H54 (cell line): ENCODE measurements at regions not wholly inside any gene's neighbourhood (a gene's known extent, or its start where the extent isn't known, plus 50 kb on each side); places are given as distances from the start of the nearest gene placed in this dataset.

Source experiments
- DNase-seq: peaks from one replicate; pipeline ENCODE4 v3.0.0; 2011; ENCODE audit warnings: low spot score, mixed read lengths; ENCODE audit not compliant: insufficient read length
- FAIRE-seq: peaks from 3 replicates; lab custom pipeline; 2011; peaks lifted over from hg19 to GRCh38; lab: Jason Lieb, UNC
- POLR2A ChIP-seq: IDR thresholded peaks from 2 replicates; pipeline ENCODE4 v1.6.1; 2011; ENCODE audit warnings: low read depth, mild to moderate bottlenecking, low read length

- no peak for DNase-seq
- no peak for FAIRE-seq
- no peak for TF ChIP-seq POLR2A
These were observed 100.2 kb upstream of the GPR26 start for GRCh38 chr10:123565691-123566660.

- no peak for TF ChIP-seq POLR2A
- FAIRE-seq (no peak), DNase-seq (no peak)
These were observed 98.0 kb upstream of the GPR26 start for GRCh38 chr10:123567984-123568739.

DNA sequence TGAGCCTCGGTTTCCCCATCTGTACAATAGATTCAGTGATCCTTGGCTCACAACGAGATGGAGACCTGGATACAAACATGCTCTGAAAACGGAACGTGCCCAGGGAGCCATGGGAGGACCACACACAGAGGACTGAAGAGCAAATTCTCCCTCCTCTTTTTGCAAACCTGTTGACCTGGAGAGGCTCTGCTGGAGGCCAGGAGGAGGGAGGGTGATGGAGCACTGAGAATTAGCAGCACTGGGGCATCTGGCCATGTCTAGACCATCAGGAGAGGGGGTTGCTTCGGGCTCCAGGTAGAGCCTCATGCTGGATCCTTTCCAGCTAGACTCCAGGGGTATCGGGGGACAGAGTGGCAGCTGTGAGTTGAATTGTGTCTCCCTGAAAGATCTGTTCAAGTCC is 97.4 kb upstream of the GPR26 start:
- FAIRE-seq = no peak
- DNase-seq = no peak
- no peak for TF ChIP-seq POLR2A

GRCh38 chr10:123569436-123570035 is 96.6 kb upstream of the GPR26 start:
- DNase-seq (no peak), FAIRE-seq (no peak)
- TF ChIP-seq POLR2A = no peak

GRCh38 chr10:123570051-123570897 is 95.9 kb upstream of the GPR26 start:
- DNase-seq (no peak), FAIRE-seq (no peak)
- no peak for TF ChIP-seq POLR2A

DNA sequence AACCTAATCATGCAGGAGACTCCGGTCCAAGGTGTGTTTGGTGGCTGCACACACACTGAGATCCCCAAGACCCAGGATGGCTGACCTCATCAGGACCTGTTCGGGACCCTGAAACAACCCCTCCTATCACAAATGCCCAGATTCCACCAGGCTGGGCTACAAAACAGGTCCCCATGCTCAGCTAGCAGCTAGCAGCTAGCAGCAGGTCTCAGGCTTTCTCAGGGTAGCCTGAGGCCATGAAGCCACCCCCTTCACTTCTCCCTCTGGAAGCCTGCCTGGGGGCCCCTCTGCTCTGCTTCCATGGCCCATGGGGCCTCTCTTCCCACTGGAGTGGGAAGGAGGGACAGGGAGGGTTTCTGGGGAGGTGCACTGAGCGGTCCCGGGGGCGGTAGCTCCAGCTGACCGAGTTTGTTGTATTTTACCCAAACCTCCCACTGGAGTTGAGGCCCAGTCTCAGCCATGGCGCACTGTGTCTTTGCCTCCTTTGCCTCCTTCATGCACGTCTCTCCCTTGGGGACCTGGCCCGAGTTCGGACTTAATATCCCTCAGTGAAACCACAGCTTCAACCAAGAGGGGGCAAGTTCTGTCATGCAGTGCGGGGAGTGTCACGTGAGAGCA is 95.1 kb upstream of the GPR26 start:
- FAIRE-seq (no peak), DNase-seq (no peak)
- no peak for TF ChIP-seq POLR2A

- TF ChIP-seq POLR2A = no peak
- FAIRE-seq = no peak
- DNase-seq = no peak
These were observed 94.2 kb upstream of the GPR26 start for GRCh38 chr10:123571978-123572377.

- FAIRE-seq (peak; percentile 53), DNase-seq (peak; percentile 67)
- no peak for TF ChIP-seq POLR2A
These were observed 92.7 kb upstream of the GPR26 start for GRCh38 chr10:123573236-123574108.

GRCh38 chr10:123574109-123574698 is 92.0 kb upstream of the GPR26 start:
- TF ChIP-seq POLR2A = no peak
- FAIRE-seq = no peak

DNA sequence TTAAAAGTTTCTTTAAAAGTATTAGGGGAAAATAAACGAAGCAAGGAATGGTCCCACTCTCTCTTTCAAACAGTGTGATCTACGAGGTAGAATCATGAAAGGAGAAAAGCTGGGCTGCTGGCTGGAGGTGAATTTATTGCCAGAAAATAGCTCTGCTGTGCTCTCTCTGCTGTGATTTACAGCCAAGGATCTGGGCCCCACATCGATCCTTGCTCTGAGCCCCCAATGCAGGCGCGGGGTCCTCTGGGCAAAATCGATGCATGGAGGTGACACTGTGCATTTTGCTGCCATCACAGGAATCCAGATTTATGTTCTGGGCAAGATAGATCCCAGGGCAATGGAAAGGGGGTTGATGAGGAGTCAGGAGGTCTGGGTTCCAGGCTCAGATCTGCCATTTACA is 91.0 kb upstream of the GPR26 start:
- no peak for TF ChIP-seq POLR2A
- FAIRE-seq (no peak), DNase-seq (no peak)

More at GRCh38 chr10:123574109-123574698, 92.0 kb upstream of the GPR26 start:
- no peak for DNase-seq

- TF ChIP-seq POLR2A = no peak
- FAIRE-seq (no peak), DNase-seq (no peak)
These were observed 89.4 kb upstream of the GPR26 start for GRCh38 chr10:123576706-123577105.
